Endodermal cell (in vitro differentiated cells): ENCODE measurements at regions not wholly inside any gene's neighbourhood (a gene's known extent, or its start where the extent isn't known, plus 50 kb on each side); places are given as distances from the start of the nearest gene placed in this dataset.

Experiments
- DNase-seq: peaks from one replicate; pipeline ENCODE4 v3.0.0-alpha.2; 2017
- H3K27ac ChIP-seq: 2 replicates; pipeline ENCODE4 v1.5.1; 2013; ENCODE audit warnings: mild to moderate bottlenecking, low read depth, low read length, moderate library complexity
- H3K27me3 ChIP-seq: 2 replicates; pipeline ENCODE4 v1.6.1; 2013; ENCODE audit warnings: mild to moderate bottlenecking, low read length, moderate library complexity; ENCODE audit not compliant: insufficient read depth, control insufficient read depth, poor library complexity, severe bottlenecking
- H3K36me3 ChIP-seq: 2 replicates; pipeline ENCODE4 v1.7.0; 2013; ENCODE audit warnings: mild to moderate bottlenecking, low read length, moderate library complexity; ENCODE audit not compliant: control insufficient read depth, insufficient read depth
- H3K4me1 ChIP-seq: one replicate; pipeline ENCODE4 v1.7.0; 2013; ENCODE audit warnings: low read length; ENCODE audit not compliant: control insufficient read depth, insufficient read depth
- H3K4me3 ChIP-seq: 2 replicates; pipeline ENCODE4 v1.5.1; 2013; ENCODE audit warnings: mild to moderate bottlenecking, low read length, moderate library complexity
- H3K9ac ChIP-seq: 2 replicates; pipeline ENCODE4 v1.6.1; 2013; ENCODE audit warnings: mild to moderate bottlenecking, low read length, moderate library complexity; ENCODE audit not compliant: poor library complexity, severe bottlenecking; ENCODE audit errors: extremely low read depth
- H3K9me3 ChIP-seq: 2 replicates; pipeline ENCODE4 v1.6.1; 2013; ENCODE audit warnings: mild to moderate bottlenecking, low read length, moderate library complexity; ENCODE audit not compliant: control insufficient read depth
- H3K27ac Mint-ChIP-seq: 2 replicates; pipeline ENCODE4 v1.8.0; 2020; ENCODE audit warnings: mixed read lengths
- H3K27me3 Mint-ChIP-seq: 2 replicates; pipeline ENCODE4 v1.8.0; 2021; ENCODE audit warnings: mild to moderate bottlenecking, mixed read lengths; ENCODE audit not compliant: insufficient read depth
- H3K36me3 Mint-ChIP-seq: 2 replicates; pipeline ENCODE4 v1.8.0; 2020; ENCODE audit warnings: low read depth, mixed read lengths
- H3K4me1 Mint-ChIP-seq: 2 replicates; pipeline ENCODE4 v1.8.0; 2020; ENCODE audit warnings: mixed read lengths
- H3K4me3 Mint-ChIP-seq: 2 replicates; pipeline ENCODE4 v1.8.0; 2020; ENCODE audit warnings: mild to moderate bottlenecking, moderate library complexity, mixed read lengths
- H3K9me3 Mint-ChIP-seq: 2 replicates; pipeline ENCODE4 v1.8.0; 2020; ENCODE audit warnings: mild to moderate bottlenecking, mixed read lengths
- CTCF ChIP-seq: fragments of 200-600 bp; sonication (generic); conservative IDR thresholded peaks from 2 replicates; pipeline ENCODE4 v1.5.0; 2021; ENCODE audit warnings: antibody characterized with exemption, mild to moderate bottlenecking
- WGBS, 2 experiments: methylation state at CpG; one replicate each; pipeline versions ENCODE4 v1.1.5 to v1.1.7; 2013; ENCODE audit warnings: missing lambda C conversion rate in 2 of 2, mixed read lengths in 1 of 2; ENCODE audit not compliant: insufficient coverage in 1 of 2, insufficient read length in 1 of 2; 5-methylcytosine and 5-hydroxymethylcytosine counted together

GRCh38 chr2:194735837-194736542, 921.0 kb upstream of the SLC39A10 start:
- Histone ChIP-seq H3K9me3 (no peaks in the 10 kb centered on the region), H3K36me3 (no peaks in the 10 kb centered on the region), H3K27me3 (no peaks in the 10 kb centered on the region), H3K4me3 (no peak overlapping the region), H3K4me1 (no peaks in the 10 kb centered on the region), H3K9ac (no peak overlapping the region), H3K27ac (no peak overlapping the region)
- WGBS, 2 experiments, result 85 to 89% methylated on average over 2 of the region's 2 CpGs
- H3K27ac Mint-ChIP-seq, result no peak overlapping the region
- no peak overlapping the region for H3K4me3 Mint-ChIP-seq
- H3K27me3 Mint-ChIP-seq, result peaks cover 2% of the 10 kb centered on the region
- H3K36me3 Mint-ChIP-seq, result no peaks in the 10 kb centered on the region
- no peak for TF ChIP-seq CTCF
- H3K4me1 Mint-ChIP-seq, result peaks cover 5% of the 10 kb centered on the region
- H3K9me3 Mint-ChIP-seq, result no peaks in the 10 kb centered on the region
- no peak for DNase-seq

- Histone ChIP-seq H3K4me1 (no peaks in the 10 kb centered on the region), H3K27me3 (no peaks in the 10 kb centered on the region), H3K9me3 (no peaks in the 10 kb centered on the region), H3K4me3 (no peak overlapping the region), H3K36me3 (no peaks in the 10 kb centered on the region), H3K27ac (no peak overlapping the region), H3K9ac (no peak overlapping the region)
- WGBS, 2 experiments, result 100% methylated on average over 1 of the region's 1 CpG; no CpG with 5 or more reads in 1 of the 2 experiments
- H3K27me3 Mint-ChIP-seq, result no peaks in the 10 kb centered on the region
- DNase-seq, result no peak
- no peaks in the 10 kb centered on the region for H3K4me1 Mint-ChIP-seq
- H3K27ac Mint-ChIP-seq, result no peak overlapping the region
- TF ChIP-seq CTCF, result no peak
- no peaks in the 10 kb centered on the region for H3K9me3 Mint-ChIP-seq
- H3K4me3 Mint-ChIP-seq, result no peak overlapping the region
- no peaks in the 10 kb centered on the region for H3K36me3 Mint-ChIP-seq
Observed at GRCh38 chr2:194730266-194730665, 926.8 kb upstream of the SLC39A10 start.

GRCh38 chr2:194725169-194725568, 931.9 kb upstream of the SLC39A10 start:
- no peak for DNase-seq
- Mint-ChIP-seq H3K27me3 (no peaks in the 10 kb centered on the region), H3K4me1 (no peaks in the 10 kb centered on the region), H3K9me3 (no peaks in the 10 kb centered on the region), H3K36me3 (no peaks in the 10 kb centered on the region), H3K27ac (no peak overlapping the region), H3K4me3 (no peak overlapping the region)
- Histone ChIP-seq H3K27me3 (no peaks in the 10 kb centered on the region), H3K9me3 (no peaks in the 10 kb centered on the region), H3K9ac (no peak overlapping the region), H3K27ac (no peak overlapping the region), H3K36me3 (no peaks in the 10 kb centered on the region), H3K4me1 (no peaks in the 10 kb centered on the region), H3K4me3 (no peak overlapping the region)
- WGBS, 2 experiments, result 94% methylated on average over 1 of the region's 1 CpG; no CpG with 5 or more reads in 1 of the 2 experiments
- TF ChIP-seq CTCF, result no peak
